HepG2 (cell line): ENCODE measurements at regions not wholly inside any gene's neighbourhood (a gene's known extent, or its start where the extent isn't known, plus 50 kb on each side); places are given as distances from the start of the nearest gene placed in this dataset.

Experiments used
- CBX5 ChIP-seq: sonication (generic); formaldehyde crosslinking; IDR thresholded peaks from 2 replicates; pipeline ENCODE4 v1.4.0; 2020; ENCODE audit warnings: missing genetic modification reagents, borderline replicate concordance
- HINFP ChIP-seq: sonication (generic); formaldehyde crosslinking; IDR thresholded peaks from 2 replicates; pipeline ENCODE4 v1.4.0; 2020; ENCODE audit warnings: low read depth, mild to moderate bottlenecking, missing genetic modification reagents
- KLF9 ChIP-seq: IDR thresholded peaks from 2 replicates; pipeline ENCODE4 v1.6.1; 2016; ENCODE audit warnings: low read depth
- MAFK ChIP-seq, 2 experiments: IDR thresholded peaks in 1 of 2; conservative IDR thresholded peaks in 1 of 2; 2 replicates each; pipeline ENCODE4 v1.6.1; 2011; ENCODE audit warnings: improper control_type of control experiment in 2 of 2, low read length in 2 of 2
- MZF1 ChIP-seq: sonication (generic); formaldehyde crosslinking; IDR thresholded peaks from 2 replicates; pipeline ENCODE4 v1.8.1; 2023; ENCODE audit warnings: mild to moderate bottlenecking, missing genetic modification reagents, borderline replicate concordance
- NR2F2 ChIP-seq: IDR thresholded peaks from 2 replicates; pipeline ENCODE4 v1.6.1; 2012; ENCODE audit warnings: low read depth, inconsistent platforms, borderline replicate concordance
- RBFOX2 ChIP-seq: fragments of 200-400 bp; formaldehyde crosslinking; IDR thresholded peaks from 2 replicates; pipeline ENCODE4 v1.6.1; 2017; ENCODE audit warnings: low read depth, mild to moderate bottlenecking, low read length
- SAP130 ChIP-seq: IDR thresholded peaks from 2 replicates; pipeline ENCODE4 v1.6.1; 2016; ENCODE audit warnings: low read depth
- SIN3A ChIP-seq: IDR thresholded peaks from 2 replicates; pipeline ENCODE4 v1.6.1; 2011; ENCODE audit warnings: low read depth, mild to moderate bottlenecking, control low read depth, low read length, borderline replicate concordance
- SOX6 ChIP-seq, 2 experiments: fragments of 450-650 bp in 1 of 2; sonication (generic) in 1 of 2; formaldehyde crosslinking in 1 of 2; IDR thresholded peaks; 2 replicates each; pipeline versions ENCODE4 v1.4.0 to v1.6.1; 2017 to 2020; ENCODE audit warnings: antibody characterized with exemption in 1 of 2, mild to moderate bottlenecking in 1 of 2, missing genetic modification reagents in 1 of 2
- YEATS2 ChIP-seq: sonication (generic); formaldehyde crosslinking; IDR thresholded peaks from 2 replicates; pipeline ENCODE4 v1.4.0; 2020; ENCODE audit warnings: missing genetic modification reagents, borderline replicate concordance
- ZBTB7A ChIP-seq: sonication (generic); formaldehyde crosslinking; IDR thresholded peaks from 2 replicates; pipeline ENCODE4 v1.8.0; 2022; ENCODE audit warnings: mild to moderate bottlenecking, missing genetic modification reagents
- ZNF407 ChIP-seq: sonication (generic); formaldehyde crosslinking; IDR thresholded peaks from one replicate; pipeline ENCODE4 v1.5.1; 2020; ENCODE audit warnings: mild to moderate bottlenecking, missing genetic modification reagents; ENCODE audit errors: not compliant biosample characterization
- ZNF558 ChIP-seq: sonication (generic); formaldehyde crosslinking; IDR thresholded peaks from 2 replicates; pipeline ENCODE4 v1.9.0; 2022; ENCODE audit warnings: mild to moderate bottlenecking, missing genetic modification reagents, borderline replicate concordance
- ZNF562 ChIP-seq: sonication (generic); formaldehyde crosslinking; IDR thresholded peaks from 2 replicates; pipeline ENCODE4 v1.8.0; 2022; ENCODE audit warnings: missing genetic modification reagents, borderline replicate concordance
- ZNF670 ChIP-seq: sonication (generic); formaldehyde crosslinking; IDR thresholded peaks from 2 replicates; pipeline ENCODE4 v1.8.0; 2022; ENCODE audit warnings: mild to moderate bottlenecking, missing genetic modification reagents, borderline replicate concordance
- ZNF816 ChIP-seq: sonication (generic); formaldehyde crosslinking; IDR thresholded peaks from 2 replicates; pipeline ENCODE4 v1.8.0; 2022; ENCODE audit warnings: missing genetic modification reagents, mild to moderate bottlenecking, borderline replicate concordance
- ZSCAN22 ChIP-seq: sonication (generic); formaldehyde crosslinking; IDR thresholded peaks from 2 replicates; pipeline ENCODE4 v1.4.0; 2020; ENCODE audit warnings: mild to moderate bottlenecking, missing genetic modification reagents

GRCh38 chr10:30553626-30554439 is 75.7 kb downstream of the LYZL2 start (continued):
- TF ChIP-seq ZNF407 (no peak), KLF9 (CRISPR knock-in tag) (no peak), SOX6 (IDR thresholded peaks at IDR 0.05) (no peak), SOX6 (CRISPR knock-in tag; IDR thresholded peaks at IDR 0.05) (peak; percentile 68), ZNF670 (CRISPR knock-in tag) (no peak), ZSCAN22 (CRISPR knock-in tag) (no peak), CBX5 (0 out of 2 replicates have a peak, but pooled peaks have one; percentile 25), NR2F2 (no peak), ZNF558 (CRISPR knock-in tag) (no peak), RBFOX2 (peak; percentile 45; the same call in 1 of the 2 replicates), ZBTB7A (CRISPR knock-in tag) (no peak), SAP130 (CRISPR knock-in tag) (peak; percentile 57), ZNF816 (CRISPR knock-in tag) (no peak), YEATS2 (CRISPR knock-in tag) (0 out of 2 replicates have a peak, but pooled peaks have one; percentile 18), SIN3A (no peak), HINFP (CRISPR knock-in tag) (peak; percentile 57; the same call in 1 of the 2 replicates), MAFK (conservative IDR thresholded peaks at IDR 0.05 in 1 of 2, IDR thresholded peaks at IDR 0.05 in 1 of 2; ENCODE audit: low read length in 2 of 2) (peak in 1 of 2 experiments; percentile 22; a peak in 1 of 4 replicates), MZF1 (CRISPR knock-in tag) (no peak), ZNF562 (CRISPR knock-in tag) (no peak)
